B cell (primary cell): ENCODE measurements at regions not wholly inside any gene's neighbourhood (a gene's known extent, or its start where the extent isn't known, plus 50 kb on each side); places are given as distances from the start of the nearest gene placed in this dataset.

Experiments
- ATAC-seq: fragments of 200-7000 bp; cut with Tn5 transposase; one replicate; pipeline ENCODE4 v1.10.0; 2021; ENCODE audit warnings: low read depth, mild to moderate bottlenecking, moderate number of reproducible peaks, moderate library complexity
- CTCF ChIA-PET: fragments of 350-600 bp; sonication (Branson Sonifier 250); formaldehyde crosslinking; loops from one replicate; lab custom pipeline; 2021; ENCODE audit warnings: antibody characterized with exemption, inconsistent platforms; lab: Charles Lee
- POLR2A ChIA-PET: fragments of 350-600 bp; sonication (Branson Sonifier 250); formaldehyde crosslinking; loops from one replicate; lab custom pipeline; 2021; ENCODE audit warnings: antibody characterized with exemption; lab: Charles Lee
- DNase-seq: peaks from one replicate; pipeline ENCODE4 v3.0.0; 2013
- H2AFZ ChIP-seq: 2 replicates; pipeline ENCODE4 v1.6.1; 2012; ENCODE audit warnings: mild to moderate bottlenecking, low read depth, low read length; ENCODE audit not compliant: insufficient read depth, poor library complexity, severe bottlenecking
- H3K27ac ChIP-seq, 2 donors: 1 replicate in 1 of 2; 2 replicates in 1 of 2; pipeline ENCODE4 v1.5.1; 2012 to 2013; ENCODE audit warnings: low read length in 2 of 2, mild to moderate bottlenecking in 2 of 2, moderate library complexity in 1 of 2
- H3K27me3 ChIP-seq, 4 experiments: fragments of 200-600 bp in 1 of 4; sonication (generic) in 1 of 4; replicated peaks in 1 of 4; 1 replicate in 2 of 4; 2 replicates in 2 of 4; pipeline versions ENCODE4 v1.6.1 to v1.7.0; 2013 to 2016; ENCODE audit warnings: low read length in 3 of 4, mild to moderate bottlenecking in 2 of 4, mixed read lengths in 1 of 4, moderate library complexity in 1 of 4; ENCODE audit not compliant: insufficient read depth in 4 of 4, control insufficient read depth in 3 of 4; ENCODE audit errors: control extremely low read depth in 1 of 4
- H3K36me3 ChIP-seq, 2 experiments: replicated peaks in 1 of 2; 1 replicate in 1 of 2; 2 replicates in 1 of 2; pipeline versions ENCODE4 v1.6.1 to v1.7.1; 2013; ENCODE audit warnings: low read length in 1 of 2; ENCODE audit not compliant: insufficient read depth in 2 of 2, control insufficient read depth in 1 of 2; ENCODE audit errors: control extremely low read depth in 1 of 2, extremely low read depth in 1 of 2
- H3K4me1 ChIP-seq, 2 donors: fragments of 200-600 bp in 1 of 2; sonication (generic) in 1 of 2; 1 replicate in 1 of 2; 2 replicates in 1 of 2; pipeline versions ENCODE4 v1.5.1 to v1.6.1; 2013 to 2017; ENCODE audit warnings: low read length in 2 of 2; ENCODE audit not compliant: control insufficient read depth in 2 of 2, insufficient read depth in 2 of 2
- H3K4me2 ChIP-seq: replicated peaks from 2 replicates; pipeline ENCODE3; 2012; ENCODE audit warnings: mild to moderate bottlenecking, low read depth, low read length; ENCODE audit not compliant: poor library complexity, severe bottlenecking
- H3K4me3 ChIP-seq, 5 experiments: fragments of 200-600 bp in 1 of 5; sonication (generic) in 1 of 5; 1 replicate in 3 of 5; 2 replicates in 2 of 5; pipeline versions ENCODE4 v1.5.1 to v1.7.0; 2011 to 2016; ENCODE audit warnings: low read length in 4 of 5, mild to moderate bottlenecking in 4 of 5, low read depth in 2 of 5, control low read depth in 1 of 5, moderate library complexity in 1 of 5; ENCODE audit not compliant: insufficient read depth in 1 of 5; ENCODE audit errors: control extremely low read depth in 1 of 5, extremely low read depth in 1 of 5
- H3K79me2 ChIP-seq: fragments of 200-600 bp; sonication (generic); one replicate; pipeline ENCODE4 v1.6.0; 2016; ENCODE audit warnings: low read length; ENCODE audit not compliant: control insufficient read depth, insufficient read depth
- H3K9ac ChIP-seq: fragments of 200-600 bp; sonication (generic); 2 replicates; pipeline ENCODE4 v1.6.1; 2017; ENCODE audit warnings: mild to moderate bottlenecking, low read length, moderate library complexity
- H3K9me3 ChIP-seq, 3 donors: one replicate each; pipeline versions ENCODE4 v1.6.1 to v1.7.1; 2013; ENCODE audit warnings: low read length in 2 of 3; ENCODE audit not compliant: control insufficient read depth in 2 of 3, insufficient read depth in 1 of 3; ENCODE audit errors: control extremely low read depth in 1 of 3
- H4K20me1 ChIP-seq: 2 replicates; pipeline ENCODE4 v1.6.0; 2012; ENCODE audit warnings: mild to moderate bottlenecking, low read length; ENCODE audit not compliant: insufficient read depth, control insufficient read depth, poor library complexity, severe bottlenecking
- H3K27ac Mint-ChIP-seq: one replicate; pipeline ENCODE4 v1.8.0; 2021; ENCODE audit warnings: mixed read lengths
- H3K27me3 Mint-ChIP-seq: one replicate; pipeline ENCODE4 v1.8.0; 2021; ENCODE audit warnings: mixed read lengths
- H3K4me1 Mint-ChIP-seq: one replicate; pipeline ENCODE4 v1.8.0; 2021; ENCODE audit warnings: mixed read lengths
- H3K4me3 Mint-ChIP-seq: one replicate; pipeline ENCODE4 v1.8.0; 2021; ENCODE audit warnings: mixed read lengths
- H3K9me3 Mint-ChIP-seq: one replicate; pipeline ENCODE4 v1.8.0; 2022; ENCODE audit warnings: mixed read lengths; ENCODE audit not compliant: insufficient read depth
- EZH2 ChIP-seq: IDR thresholded peaks from 2 replicates; pipeline ENCODE4 v1.6.1; 2012; ENCODE audit warnings: borderline replicate concordance, low read depth, mild to moderate bottlenecking, moderate library complexity, low read length; ENCODE audit not compliant: insufficient read depth, poor library complexity, severe bottlenecking
- WGBS: methylation state at CpG from one replicate; pipeline ENCODE4 v1.1.5; 2013; ENCODE audit warnings: missing lambda C conversion rate; ENCODE audit not compliant: insufficient coverage; 5-methylcytosine and 5-hydroxymethylcytosine counted together
- intact Hi-C: fragments of 100-400 bp; cut with micrococcal nuclease; formaldehyde crosslinking; loops from one replicate; pipeline ENCODE4 v1.10.0; 2022
- TF ChIP-seq, protein P1 (sequence below): fragments of 200-600 bp; IDR thresholded peaks from one replicate; pipeline ENCODE4 v1.8.0; 2022; ENCODE audit warnings: antibody characterized with exemption, mild to moderate bottlenecking

DNA sequence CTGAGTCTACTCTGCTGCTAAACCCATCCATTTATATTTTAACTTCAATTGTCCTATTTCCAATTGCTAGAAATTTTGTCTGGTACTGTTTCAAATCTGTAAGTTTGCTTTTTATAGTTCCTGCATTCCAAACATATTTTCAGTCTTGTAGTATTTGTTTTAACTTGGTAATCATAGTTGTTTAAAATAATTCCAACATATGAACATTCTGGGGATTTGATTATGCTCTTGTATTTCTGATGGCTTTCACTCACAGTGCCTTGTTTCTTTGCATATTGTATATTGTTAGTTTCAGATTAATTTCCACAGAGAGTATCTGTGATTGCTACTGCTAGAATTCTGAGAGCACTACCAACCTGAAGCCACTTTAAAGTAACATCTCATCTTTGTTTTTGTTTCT is 202.4 kb downstream of the ETAA1 start:
- no peaks in the 10 kb centered on the region for H3K79me2 ChIP-seq
- no peak overlapping the region for H3K4me3 ChIP-seq
- no peak overlapping the region for H3K4me2 ChIP-seq
- no peaks in the 10 kb centered on the region for H3K4me1 Mint-ChIP-seq
- H2AFZ ChIP-seq = no peak overlapping the region
- H3K36me3 ChIP-seq = no peaks in the 10 kb centered on the region
- POLR2A ChIA-PET = no interaction called here
- no peak overlapping the region for H3K27ac Mint-ChIP-seq
- no peak for DNase-seq
- H4K20me1 ChIP-seq = no peaks in the 10 kb centered on the region
- H3K4me3 Mint-ChIP-seq = no peak overlapping the region
- H3K9ac ChIP-seq = no peak overlapping the region
- TF ChIP-seq EZH2 = no peak
- TF ChIP-seq, protein P1, sequence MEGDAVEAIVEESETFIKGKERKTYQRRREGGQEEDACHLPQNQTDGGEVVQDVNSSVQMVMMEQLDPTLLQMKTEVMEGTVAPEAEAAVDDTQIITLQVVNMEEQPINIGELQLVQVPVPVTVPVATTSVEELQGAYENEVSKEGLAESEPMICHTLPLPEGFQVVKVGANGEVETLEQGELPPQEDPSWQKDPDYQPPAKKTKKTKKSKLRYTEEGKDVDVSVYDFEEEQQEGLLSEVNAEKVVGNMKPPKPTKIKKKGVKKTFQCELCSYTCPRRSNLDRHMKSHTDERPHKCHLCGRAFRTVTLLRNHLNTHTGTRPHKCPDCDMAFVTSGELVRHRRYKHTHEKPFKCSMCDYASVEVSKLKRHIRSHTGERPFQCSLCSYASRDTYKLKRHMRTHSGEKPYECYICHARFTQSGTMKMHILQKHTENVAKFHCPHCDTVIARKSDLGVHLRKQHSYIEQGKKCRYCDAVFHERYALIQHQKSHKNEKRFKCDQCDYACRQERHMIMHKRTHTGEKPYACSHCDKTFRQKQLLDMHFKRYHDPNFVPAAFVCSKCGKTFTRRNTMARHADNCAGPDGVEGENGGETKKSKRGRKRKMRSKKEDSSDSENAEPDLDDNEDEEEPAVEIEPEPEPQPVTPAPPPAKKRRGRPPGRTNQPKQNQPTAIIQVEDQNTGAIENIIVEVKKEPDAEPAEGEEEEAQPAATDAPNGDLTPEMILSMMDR = no peak
- ATAC-seq = no peak
- H3K27ac ChIP-seq = no peak overlapping the region
- no peaks in the 10 kb centered on the region for H3K27me3 Mint-ChIP-seq
- intact Hi-C loops = no loop called here
- no peaks in the 10 kb centered on the region for H3K27me3 ChIP-seq
- H3K9me3 Mint-ChIP-seq = peaks cover 7% of the 10 kb centered on the region
- peaks cover 0 to 5% (median 3%) of the 10 kb centered on the region in 3 donors for H3K9me3 ChIP-seq
- H3K4me1 ChIP-seq = no peaks in the 10 kb centered on the region
- CTCF ChIA-PET = no interaction called here

DNA sequence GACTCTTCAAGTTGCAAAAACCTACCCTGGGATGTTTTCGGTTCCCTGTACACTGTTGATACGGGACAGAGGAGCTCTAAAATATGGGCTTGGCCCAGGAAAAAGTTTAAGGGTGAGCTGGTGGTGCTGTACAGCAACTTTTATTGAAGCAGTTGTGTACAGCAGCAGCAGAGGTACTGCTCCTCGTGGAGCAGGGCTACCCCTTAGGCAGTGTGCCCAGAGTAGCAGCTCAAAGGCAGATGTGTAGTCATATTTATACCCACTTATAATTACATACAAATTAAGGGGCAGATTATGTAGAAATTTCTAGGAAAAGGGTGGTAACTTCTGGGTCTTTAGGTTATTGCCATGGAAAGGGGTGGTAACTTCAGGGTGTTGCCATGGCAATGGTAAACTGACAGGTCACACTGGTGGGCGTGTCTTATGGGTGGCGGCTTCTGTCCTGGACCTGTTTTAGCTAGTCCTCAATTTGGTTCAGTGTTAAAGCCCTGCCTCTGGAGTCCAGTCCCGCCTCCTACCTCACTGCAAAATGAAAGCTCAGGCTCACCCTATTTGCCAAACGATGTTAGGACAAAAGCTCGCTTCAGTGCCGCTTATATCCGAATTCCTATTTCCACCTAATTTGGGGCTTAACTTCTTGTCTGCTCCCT is 203.2 kb downstream of the ETAA1 start:
- Histone ChIP-seq H3K4me2 (no peak overlapping the region), H3K4me3 (no peak overlapping the region), H4K20me1 (no peaks in the 10 kb centered on the region), H3K27ac (no peak overlapping the region), H3K4me1 (no peaks in the 10 kb centered on the region), H3K9ac (no peak overlapping the region), H3K9me3 (peaks cover 0 to 5% (median 3%) of the 10 kb centered on the region in 3 donors), H3K79me2 (no peaks in the 10 kb centered on the region), H3K27me3 (no peaks in the 10 kb centered on the region), H2AFZ (no peak overlapping the region), H3K36me3 (no peaks in the 10 kb centered on the region)
- no peak for ATAC-seq
- intact Hi-C loops = no loop called here
- TF ChIP-seq EZH2 = no peak
- TF ChIP-seq, protein P1 = no peak
- Mint-ChIP-seq H3K27me3 (no peaks in the 10 kb centered on the region), H3K4me1 (no peaks in the 10 kb centered on the region), H3K27ac (no peak overlapping the region), H3K4me3 (no peak overlapping the region), H3K9me3 (peaks cover 5% of the 10 kb centered on the region)
- 95% methylated on average over 9 of the region's 10 CpGs for WGBS
- CTCF ChIA-PET = no interaction called here
- DNase-seq = no peak
- POLR2A ChIA-PET = no interaction called here
